Breast epithelium (tissue), 3 donors: ENCODE measurements at regions not wholly inside any gene's neighbourhood (a gene's known extent, or its start where the extent isn't known, plus 50 kb on each side); places are given as distances from the start of the nearest gene placed in this dataset.

Experiments
- POLR2A ChIP-seq: fragments of 450-650 bp; IDR thresholded peaks from one replicate; pipeline ENCODE4 v1.6.1; 2016; ENCODE audit warnings: antibody characterized with exemption, mild to moderate bottlenecking, moderate library complexity
- TF ChIP-seq, protein P1 (sequence below), 3 donors: fragments of 450-650 bp; IDR thresholded peaks; one replicate each; pipeline ENCODE4 v1.5.1; 2016 to 2017; ENCODE audit warnings: antibody characterized with exemption in 3 of 3, mild to moderate bottlenecking in 3 of 3, moderate library complexity in 3 of 3

DNA sequence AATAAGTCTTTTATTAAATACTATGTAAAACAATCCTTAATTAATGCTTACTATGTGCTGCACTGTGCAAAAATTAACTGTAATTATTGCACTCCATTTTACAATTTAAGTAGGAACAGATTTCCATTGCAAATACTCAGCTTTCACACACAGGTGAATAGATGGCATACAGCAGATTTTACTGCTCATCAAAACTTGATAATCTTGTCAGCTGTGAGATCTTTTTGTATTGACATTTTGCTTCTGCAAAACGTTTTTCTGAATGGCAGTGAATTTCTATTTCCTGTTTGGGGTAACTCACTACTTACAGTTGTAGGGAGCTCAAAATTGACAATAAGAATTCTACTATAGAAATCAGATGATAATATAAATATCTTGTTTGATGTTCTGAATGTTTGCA lies 220.0 kb upstream of the MAGI2 start:
- TF ChIP-seq, protein P1, sequence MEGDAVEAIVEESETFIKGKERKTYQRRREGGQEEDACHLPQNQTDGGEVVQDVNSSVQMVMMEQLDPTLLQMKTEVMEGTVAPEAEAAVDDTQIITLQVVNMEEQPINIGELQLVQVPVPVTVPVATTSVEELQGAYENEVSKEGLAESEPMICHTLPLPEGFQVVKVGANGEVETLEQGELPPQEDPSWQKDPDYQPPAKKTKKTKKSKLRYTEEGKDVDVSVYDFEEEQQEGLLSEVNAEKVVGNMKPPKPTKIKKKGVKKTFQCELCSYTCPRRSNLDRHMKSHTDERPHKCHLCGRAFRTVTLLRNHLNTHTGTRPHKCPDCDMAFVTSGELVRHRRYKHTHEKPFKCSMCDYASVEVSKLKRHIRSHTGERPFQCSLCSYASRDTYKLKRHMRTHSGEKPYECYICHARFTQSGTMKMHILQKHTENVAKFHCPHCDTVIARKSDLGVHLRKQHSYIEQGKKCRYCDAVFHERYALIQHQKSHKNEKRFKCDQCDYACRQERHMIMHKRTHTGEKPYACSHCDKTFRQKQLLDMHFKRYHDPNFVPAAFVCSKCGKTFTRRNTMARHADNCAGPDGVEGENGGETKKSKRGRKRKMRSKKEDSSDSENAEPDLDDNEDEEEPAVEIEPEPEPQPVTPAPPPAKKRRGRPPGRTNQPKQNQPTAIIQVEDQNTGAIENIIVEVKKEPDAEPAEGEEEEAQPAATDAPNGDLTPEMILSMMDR (IDR thresholded peaks at IDR 0.05): no peak
- TF ChIP-seq POLR2A: no peak
